Amniotic stem cell (primary cell): ENCODE measurements at regions not wholly inside any gene's neighbourhood (a gene's known extent, or its start where the extent isn't known, plus 50 kb on each side); places are given as distances from the start of the nearest gene placed in this dataset.

Source experiments
- DNase-seq: peaks from one replicate; lab custom pipeline; 2025; lab: John Stamatoyannopoulos, UW

DNA sequence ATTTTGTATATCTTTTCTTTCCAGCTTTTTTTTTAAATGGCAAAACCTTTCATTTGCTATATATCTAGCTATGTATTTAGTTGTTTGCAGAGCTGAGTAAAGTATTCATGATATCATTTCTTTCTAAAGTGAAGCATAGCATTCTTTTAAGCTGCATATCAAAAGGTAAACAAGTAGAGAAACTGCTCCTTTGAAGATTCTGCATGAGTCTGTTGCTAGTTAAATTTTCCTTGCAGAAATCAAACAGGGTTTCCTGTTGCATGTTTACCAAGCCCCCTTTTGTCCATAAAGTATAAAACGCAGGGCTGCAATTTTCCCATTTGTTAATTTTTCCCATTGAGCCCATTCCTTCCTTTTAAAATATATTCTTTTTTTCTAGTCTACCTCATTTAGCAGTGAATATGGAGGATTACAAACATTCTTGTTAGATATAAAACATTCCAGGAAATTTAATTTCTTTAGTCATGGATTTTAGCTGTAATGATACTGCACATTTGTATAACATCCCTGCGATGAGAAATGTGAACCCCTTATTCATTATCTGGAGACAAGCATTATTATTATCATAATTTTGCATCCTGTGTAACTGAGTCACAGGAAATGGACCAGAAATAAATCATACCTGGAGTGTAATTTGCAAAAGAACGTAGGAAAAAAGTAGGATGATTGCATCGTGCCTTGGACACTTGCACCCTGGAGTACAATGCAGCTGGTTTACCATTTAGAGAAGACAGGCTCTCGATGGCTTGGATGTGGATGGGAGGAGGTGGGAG, 110.9 kb upstream of the ARGLU1 start:
- DNase-seq = no peak

DNA sequence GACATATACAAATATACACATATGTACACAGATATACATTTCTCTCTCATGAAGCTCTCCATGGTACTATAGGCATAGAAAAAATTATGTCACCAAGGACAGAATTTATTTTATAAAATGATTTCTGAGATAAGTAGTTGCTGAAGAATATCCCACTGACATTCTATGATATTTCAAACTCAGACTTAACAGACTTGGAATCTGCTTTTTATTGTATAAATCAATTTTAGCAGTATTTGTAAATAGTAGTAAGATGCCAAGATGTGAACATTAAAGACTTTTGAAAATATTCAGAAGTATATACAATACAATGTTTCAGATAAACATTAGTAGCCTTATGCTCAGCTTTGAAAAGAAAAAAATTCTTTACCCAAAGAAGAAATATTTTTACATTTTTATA, 107.4 kb upstream of the ARGLU1 start:
- DNase-seq = no peak

GRCh38 chr13:106660746-106661625, 93.0 kb upstream of the ARGLU1 start:
- no peak for DNase-seq

DNA sequence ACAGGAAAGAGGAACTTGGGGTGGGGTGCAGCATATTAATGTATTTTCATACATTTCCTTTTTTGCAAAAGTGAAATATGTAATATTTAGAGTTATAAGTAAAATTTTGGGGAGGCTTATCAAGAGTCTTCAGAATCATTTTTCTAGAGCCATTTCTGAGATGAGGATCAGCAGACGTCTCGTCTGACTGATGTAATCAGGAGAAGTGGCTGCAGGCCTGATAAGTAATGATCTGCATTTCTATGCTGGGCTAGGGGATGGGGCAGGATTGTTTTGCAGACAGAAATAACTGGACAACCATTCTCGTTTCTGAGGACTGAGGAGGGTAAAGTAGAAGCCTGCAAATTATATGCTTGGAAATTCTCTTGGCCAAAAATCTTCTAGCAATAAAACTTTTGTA, 89.2 kb upstream of the ARGLU1 start:
- no peak for DNase-seq

GRCh38 chr13:106656186-106656585, 88.2 kb upstream of the ARGLU1 start:
- no peak for DNase-seq

DNA sequence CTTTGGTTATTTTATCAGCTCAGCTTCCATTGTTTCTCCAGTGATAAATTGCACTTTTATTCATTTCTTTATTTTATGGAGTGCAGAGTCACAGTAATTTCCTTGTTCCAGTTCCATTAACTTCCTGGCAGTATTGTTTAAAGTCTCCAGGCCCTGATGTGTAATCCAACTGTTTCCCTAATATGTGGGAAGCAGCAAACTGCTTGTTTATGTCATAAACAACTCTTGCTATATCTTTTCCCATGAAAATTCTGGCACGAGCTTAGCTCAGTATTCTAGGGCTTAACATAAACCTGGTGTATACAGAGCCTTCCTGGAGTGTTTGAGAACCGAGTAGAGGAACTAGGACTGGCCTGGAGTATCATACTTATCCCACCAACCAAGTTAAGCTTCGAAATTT, 83.5 kb upstream of the ARGLU1 start:
- no peak for DNase-seq

- DNase-seq = no peak
These were observed 82.8 kb upstream of the ARGLU1 start for GRCh38 chr13:106650690-106651205.

DNA sequence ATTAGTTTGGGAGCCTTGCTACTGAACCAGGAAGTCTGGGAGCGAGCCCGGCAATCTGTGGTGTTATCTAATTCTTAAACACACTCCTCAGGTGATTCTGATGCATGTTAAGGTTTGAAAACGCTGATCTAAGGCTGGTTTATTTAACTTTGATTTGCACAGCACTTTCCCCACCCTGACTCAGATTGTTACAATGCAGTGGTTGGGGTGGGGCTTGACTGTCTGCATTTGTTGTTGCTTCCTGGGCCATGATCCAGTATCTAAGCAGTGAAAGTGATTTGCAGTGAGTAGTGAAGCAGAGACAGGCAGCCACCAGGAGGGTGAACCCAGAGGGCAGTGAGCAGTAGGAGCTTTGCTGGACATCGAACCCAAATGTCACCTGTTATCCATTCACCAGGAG, 81.6 kb upstream of the ARGLU1 start:
- no peak for DNase-seq

- no peak for DNase-seq
These were observed 72.6 kb upstream of the ARGLU1 start for GRCh38 chr13:106640515-106640914.

- DNase-seq = no peak
These were observed 69.6 kb upstream of the ARGLU1 start for GRCh38 chr13:106637519-106637918.

- DNase-seq = no peak
These were observed 68.6 kb upstream of the ARGLU1 start for GRCh38 chr13:106636492-106636891.

- DNase-seq = no peak
These were observed 67.7 kb upstream of the ARGLU1 start for GRCh38 chr13:106635616-106636015.

GRCh38 chr13:106633321-106633720, 65.4 kb upstream of the ARGLU1 start:
- no peak for DNase-seq

GRCh38 chr13:106630650-106631049, 62.7 kb upstream of the ARGLU1 start:
- no peak for DNase-seq

GRCh38 chr13:106630162-106630561, 62.2 kb upstream of the ARGLU1 start:
- DNase-seq = no peak

- no peak for DNase-seq
These were observed 61.2 kb upstream of the ARGLU1 start for GRCh38 chr13:106628936-106629659.

DNA sequence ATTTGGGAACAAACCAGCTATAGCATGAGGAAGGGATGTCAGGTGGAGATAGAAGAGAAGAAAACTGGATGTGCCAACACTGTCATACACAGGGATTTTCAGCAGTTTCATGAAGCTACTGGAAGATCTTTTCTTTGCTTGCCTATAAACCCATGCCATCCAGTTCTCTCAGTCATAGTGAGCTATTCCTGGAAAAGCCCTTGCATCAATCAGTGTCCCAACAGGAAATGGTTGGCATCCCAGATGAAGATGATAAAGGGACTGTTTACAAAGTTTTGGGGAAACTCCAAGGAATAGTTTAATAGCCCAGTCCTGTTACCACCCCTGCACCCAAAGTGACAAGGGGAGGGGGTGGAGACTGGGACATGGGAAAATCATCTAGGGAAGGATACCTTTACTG, 58.5 kb upstream of the ARGLU1 start:
- DNase-seq = no peak

DNA sequence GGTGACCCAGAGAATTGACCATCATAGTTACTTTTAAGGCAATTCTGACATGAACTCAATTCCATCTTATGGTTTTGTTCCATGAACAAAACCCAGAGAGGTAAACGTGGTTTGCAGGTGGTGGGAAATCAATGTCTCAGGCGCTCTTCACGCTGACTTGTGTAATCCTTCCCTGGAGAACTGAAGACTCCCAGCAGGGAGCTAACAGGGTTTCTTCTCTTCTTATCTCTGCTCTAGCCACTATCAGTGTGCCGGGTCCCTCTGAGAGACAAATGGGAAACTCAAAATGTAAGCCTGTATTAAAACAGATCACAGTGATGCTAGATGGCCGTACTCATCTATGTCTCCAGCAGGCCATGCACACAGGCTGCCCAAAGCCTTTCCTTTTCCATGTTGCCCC, 57.6 kb upstream of the ARGLU1 start:
- no peak for DNase-seq

GRCh38 chr13:106623799-106624460, 56.0 kb upstream of the ARGLU1 start:
- DNase-seq = no peak

DNA sequence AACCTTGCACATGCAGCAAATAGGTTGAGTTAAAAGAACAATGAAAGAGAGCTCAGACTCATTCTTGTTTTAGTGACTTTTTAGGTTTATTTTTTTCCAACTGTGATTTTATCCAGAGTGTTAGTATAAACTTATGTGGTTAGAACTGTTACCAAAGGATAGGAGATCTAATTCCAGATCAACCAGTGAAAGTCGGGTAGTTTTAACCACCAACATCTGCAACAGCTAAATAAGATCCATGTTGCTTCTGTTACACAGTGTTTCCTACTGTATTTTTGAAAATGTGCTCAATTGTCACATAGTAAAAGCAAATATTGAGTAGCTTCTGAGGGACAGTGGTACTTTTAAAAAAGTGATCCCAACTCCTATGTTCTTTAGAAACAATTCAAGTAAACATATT, 53.9 kb upstream of the ARGLU1 start:
- no peak for DNase-seq

DNA sequence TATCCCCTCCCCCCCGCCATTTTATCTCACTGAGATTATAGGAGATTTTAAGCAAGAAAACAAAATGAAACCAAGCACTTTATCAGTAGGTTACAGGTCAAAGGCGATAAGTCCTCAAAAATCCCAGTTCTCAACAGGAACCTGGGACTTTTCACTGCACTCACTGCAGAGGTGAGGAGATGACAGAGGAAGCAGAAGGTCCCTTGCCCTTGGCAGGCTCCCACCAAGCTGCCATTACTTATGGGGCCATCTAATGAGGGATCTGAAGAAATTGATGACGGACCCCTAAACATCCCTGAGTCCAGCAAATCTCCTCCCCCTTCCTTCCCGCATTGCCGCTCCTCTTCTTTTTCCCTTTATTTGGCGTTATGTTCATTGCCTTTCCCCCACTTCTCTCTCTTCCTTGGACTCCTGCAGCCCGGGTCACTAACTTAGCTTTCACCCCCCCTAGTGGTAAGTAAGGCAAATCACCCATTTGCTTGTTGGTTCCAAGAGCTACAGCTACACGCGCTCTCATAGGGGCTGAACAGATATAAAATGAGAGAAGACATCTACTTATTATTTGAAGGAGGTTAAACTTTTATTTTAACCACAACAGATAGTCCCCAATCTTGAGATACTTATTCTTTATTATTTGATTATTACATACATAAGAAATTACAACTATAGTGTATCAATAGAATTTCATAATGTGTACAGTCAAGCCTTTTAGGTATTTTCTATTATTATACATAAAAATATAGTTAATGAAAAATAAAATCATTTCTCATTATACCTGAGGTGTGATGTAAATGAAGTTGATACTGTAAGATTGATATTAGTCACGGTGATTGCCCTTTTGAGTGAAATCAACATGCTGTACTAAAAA, 52.0 kb upstream of the ARGLU1 start:
- DNase-seq = peak; percentile 75
